ENCODE measurements at regions not wholly inside any gene's neighbourhood (a gene's known extent, or its start where the extent isn't known, plus 50 kb on each side); places are given as distances from the start of the nearest gene placed in this dataset.

DNA sequence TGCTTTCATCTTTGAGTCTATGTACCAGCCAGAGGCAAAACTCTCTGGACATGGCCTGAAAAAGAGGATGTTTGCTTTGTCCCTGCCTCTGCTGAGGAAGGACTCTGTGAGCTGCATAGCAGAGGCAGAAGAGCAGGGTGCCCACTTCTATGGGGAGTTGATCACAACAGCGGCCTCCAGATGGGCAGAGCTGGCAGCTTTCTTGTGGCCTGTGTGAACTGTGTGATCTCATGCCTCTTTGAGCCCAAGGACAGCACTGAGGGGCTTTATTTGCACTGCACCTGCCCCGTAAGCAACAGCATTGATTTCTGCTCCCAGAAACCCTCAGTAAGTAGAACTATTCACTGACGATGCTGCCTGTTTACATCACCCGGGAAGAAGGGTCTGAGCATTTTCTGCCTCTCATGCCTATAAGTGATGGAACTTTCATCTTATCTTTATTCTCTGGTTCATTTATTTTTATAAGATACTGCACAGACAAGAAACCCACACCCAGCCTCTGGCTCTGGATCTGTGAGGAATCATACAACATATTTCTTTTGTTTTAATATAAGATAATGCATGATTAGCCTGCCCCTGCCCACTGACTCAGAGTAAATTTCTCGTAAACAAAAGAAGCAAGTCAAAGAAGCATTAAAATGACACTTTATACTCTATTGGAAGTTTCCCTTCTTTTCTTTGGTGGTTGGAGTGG, 244.2 kb upstream of the SOX21 start:
- TF ChIP-seq STAT6 (CRISPR knock-in tag; conservative IDR thresholded peaks at IDR 0.05; ENCODE audit: low read depth) (no peak), JUN (CRISPR knock-in tag; IDR thresholded peaks at IDR 0.05) (no peak), PRDM15 (CRISPR knock-in tag; IDR thresholded peaks at IDR 0.05) (no peak)
- TF ChIP-seq, protein P1, sequence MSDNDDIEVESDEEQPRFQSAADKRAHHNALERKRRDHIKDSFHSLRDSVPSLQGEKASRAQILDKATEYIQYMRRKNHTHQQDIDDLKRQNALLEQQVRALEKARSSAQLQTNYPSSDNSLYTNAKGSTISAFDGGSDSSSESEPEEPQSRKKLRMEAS (CRISPR knock-in tag; IDR thresholded peaks at IDR 0.05) = no peak
- TF ChIP-seq, protein P2, sequence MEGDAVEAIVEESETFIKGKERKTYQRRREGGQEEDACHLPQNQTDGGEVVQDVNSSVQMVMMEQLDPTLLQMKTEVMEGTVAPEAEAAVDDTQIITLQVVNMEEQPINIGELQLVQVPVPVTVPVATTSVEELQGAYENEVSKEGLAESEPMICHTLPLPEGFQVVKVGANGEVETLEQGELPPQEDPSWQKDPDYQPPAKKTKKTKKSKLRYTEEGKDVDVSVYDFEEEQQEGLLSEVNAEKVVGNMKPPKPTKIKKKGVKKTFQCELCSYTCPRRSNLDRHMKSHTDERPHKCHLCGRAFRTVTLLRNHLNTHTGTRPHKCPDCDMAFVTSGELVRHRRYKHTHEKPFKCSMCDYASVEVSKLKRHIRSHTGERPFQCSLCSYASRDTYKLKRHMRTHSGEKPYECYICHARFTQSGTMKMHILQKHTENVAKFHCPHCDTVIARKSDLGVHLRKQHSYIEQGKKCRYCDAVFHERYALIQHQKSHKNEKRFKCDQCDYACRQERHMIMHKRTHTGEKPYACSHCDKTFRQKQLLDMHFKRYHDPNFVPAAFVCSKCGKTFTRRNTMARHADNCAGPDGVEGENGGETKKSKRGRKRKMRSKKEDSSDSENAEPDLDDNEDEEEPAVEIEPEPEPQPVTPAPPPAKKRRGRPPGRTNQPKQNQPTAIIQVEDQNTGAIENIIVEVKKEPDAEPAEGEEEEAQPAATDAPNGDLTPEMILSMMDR (IDR thresholded peaks at IDR 0.05) = no peak
- TF ChIP-seq, protein P3, sequence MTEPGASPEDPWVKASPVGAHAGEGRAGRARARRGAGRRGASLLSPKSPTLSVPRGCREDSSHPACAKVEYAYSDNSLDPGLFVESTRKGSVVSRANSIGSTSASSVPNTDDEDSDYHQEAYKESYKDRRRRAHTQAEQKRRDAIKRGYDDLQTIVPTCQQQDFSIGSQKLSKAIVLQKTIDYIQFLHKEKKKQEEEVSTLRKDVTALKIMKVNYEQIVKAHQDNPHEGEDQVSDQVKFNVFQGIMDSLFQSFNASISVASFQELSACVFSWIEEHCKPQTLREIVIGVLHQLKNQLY (CRISPR knock-in tag; IDR thresholded peaks at IDR 0.05) = no peak
